ENCODE measurements at regions not wholly inside any gene's neighbourhood (a gene's known extent, or its start where the extent isn't known, plus 50 kb on each side); places are given as distances from the start of the nearest gene placed in this dataset.
"Not testable (repeated sequence)": the region's sequence is repeated elsewhere in the genome, so short reads cannot be mapped to it uniquely, and the experiment has no call there.

DNA sequence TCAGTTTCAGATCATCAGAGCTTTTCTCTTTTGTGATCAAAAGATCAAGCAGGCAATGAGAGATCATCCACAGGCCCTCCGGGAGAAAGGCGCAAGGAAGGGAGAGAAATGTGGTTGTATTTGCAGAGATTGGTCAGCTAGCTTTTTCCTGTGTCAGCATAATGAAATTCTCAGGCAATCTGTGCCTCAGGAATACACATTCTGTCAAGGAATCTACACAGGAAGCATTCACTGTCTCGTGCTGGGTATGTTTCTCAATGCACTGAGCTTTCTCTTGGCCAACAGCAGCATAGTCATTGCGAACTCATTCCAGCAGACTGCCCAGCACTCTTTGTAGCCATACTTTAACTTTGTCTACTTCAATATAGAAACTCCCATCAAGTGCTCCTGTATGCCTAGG, 413.7 kb downstream of the PPP3CA start:
- Mint-ChIP-seq H3K27ac (no peak overlapping the region), H3K27me3 (ENCODE audit: low read depth) (peaks cover 17% of the 10 kb centered on the region), H3K9me3 (no peaks in the 10 kb centered on the region), H3K4me1 (ENCODE audit: low read depth) (peaks cover 6% of the 10 kb centered on the region), H3K4me3 (no peak overlapping the region), H3K36me3 (ENCODE audit: low read depth) (no peaks in the 10 kb centered on the region)

DNA sequence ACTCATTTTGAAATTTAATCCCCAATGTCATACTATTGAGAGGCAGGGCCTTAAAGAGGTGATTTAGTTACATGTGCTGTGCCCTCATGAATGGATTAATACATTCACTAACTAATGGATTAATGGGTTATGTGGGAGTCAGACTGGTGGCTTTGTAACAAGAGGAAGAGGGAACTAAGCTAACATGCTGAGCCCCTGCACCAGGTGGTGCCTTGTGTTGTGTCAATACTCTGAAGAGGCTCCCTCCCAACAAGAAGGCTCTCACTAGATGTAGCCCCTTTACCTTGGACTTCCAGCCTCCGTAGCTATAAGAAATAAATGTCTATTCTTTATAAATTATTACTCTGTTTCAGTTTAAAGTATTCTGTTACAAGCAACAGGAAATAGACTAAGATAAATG, 411.9 kb upstream of the EMCN start:
- Mint-ChIP-seq H3K9me3 (no peaks in the 10 kb centered on the region), H3K4me1 (ENCODE audit: low read depth) (peaks cover 6% of the 10 kb centered on the region), H3K4me3 (no peak overlapping the region), H3K27ac (no peak overlapping the region), H3K36me3 (ENCODE audit: low read depth) (no peaks in the 10 kb centered on the region), H3K27me3 (ENCODE audit: low read depth) (peaks cover 12% of the 10 kb centered on the region)

DNA sequence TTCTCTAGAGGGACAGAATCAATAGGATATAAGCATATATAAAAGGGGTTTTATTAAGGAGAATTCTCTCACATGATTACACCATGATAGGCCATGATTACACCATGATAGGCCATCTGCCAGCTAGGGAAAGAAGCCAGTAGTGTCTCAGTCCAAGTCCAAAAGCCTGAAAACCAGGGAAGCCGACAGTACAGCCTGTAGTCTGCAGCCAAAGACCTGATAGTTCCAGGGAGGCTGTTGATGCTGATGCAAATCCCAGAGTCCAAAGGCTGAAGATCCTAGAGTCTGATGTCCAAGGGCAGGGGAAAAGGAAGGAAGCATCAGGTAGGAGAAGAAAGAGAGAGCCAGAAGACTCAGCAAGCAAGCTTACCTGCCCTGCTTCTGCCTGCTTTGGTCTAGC, 411.3 kb upstream of the EMCN start:
- Mint-ChIP-seq H3K27ac (no peak overlapping the region), H3K4me1 (ENCODE audit: low read depth) (peaks cover 6% of the 10 kb centered on the region), H3K4me3 (no peak overlapping the region), H3K9me3 (peaks cover 4% of the 10 kb centered on the region), H3K36me3 (ENCODE audit: low read depth) (no peaks in the 10 kb centered on the region), H3K27me3 (ENCODE audit: low read depth) (peaks cover 15% of the 10 kb centered on the region)

DNA sequence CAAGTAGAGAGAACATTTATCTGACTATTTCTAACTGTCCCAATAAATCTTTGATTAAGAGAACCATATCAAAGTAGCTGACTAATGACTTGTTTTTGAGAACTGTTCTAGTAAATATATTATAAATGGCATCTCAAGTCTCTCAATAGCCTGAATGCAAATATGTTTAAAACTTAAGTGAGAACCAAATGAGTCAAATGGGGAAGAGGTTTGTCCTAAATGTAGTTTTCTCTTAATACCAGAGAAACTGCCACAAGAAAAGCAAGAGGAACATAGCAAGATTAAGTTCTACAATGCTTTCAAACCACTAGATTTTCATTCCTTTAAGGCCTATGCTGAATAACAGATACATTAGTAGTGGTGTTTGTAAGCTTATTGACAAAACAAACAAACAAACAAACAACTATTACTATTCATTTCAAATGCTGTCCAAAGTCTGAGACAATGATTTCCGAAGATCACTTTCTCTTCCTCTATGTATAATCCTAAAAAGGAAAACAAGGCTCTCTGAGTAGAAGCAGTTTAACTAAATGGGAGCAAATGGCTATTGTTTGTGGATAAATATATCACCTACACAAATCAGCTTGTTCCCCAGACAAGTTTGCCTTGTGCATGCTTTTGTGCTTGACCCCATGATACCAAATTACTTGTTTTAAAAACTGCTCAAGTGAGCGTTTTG, 408.4 kb upstream of the EMCN start:
- H3K27me3 Mint-ChIP-seq (ENCODE audit: low read depth) = peaks cover 15% of the 10 kb centered on the region
- no peaks in the 10 kb centered on the region for H3K4me1 Mint-ChIP-seq (ENCODE audit: low read depth)

DNA sequence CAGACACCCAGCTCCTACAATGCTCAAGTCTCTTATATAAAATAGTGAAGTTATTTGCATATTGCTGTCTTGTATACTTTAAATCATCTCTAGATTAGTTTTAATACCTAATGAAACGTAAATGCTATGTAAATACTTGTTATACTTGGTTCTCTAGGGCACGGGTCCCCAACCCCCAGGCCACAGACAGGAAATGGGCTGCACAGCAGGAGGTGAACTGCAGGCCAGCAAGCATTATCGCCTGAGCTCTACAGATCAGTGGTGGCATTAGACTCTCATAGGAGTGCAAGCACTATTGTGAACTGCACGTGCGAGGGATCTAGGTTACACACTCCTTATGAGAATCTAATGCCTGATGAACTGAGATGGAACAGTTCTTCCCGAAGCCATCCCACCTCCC, 395.9 kb upstream of the EMCN start:
- peaks cover 5% of the 10 kb centered on the region for H3K9me3 Mint-ChIP-seq
- no peaks in the 10 kb centered on the region for H3K36me3 Mint-ChIP-seq (ENCODE audit: low read depth)
- H3K4me1 Mint-ChIP-seq (ENCODE audit: low read depth) = no peaks in the 10 kb centered on the region
- no peak overlapping the region for H3K27ac Mint-ChIP-seq
- H3K27me3 Mint-ChIP-seq (ENCODE audit: low read depth) = peaks cover 33% of the 10 kb centered on the region
- no peak overlapping the region for H3K4me3 Mint-ChIP-seq

More for the DNA sequence above, 408.4 kb upstream of the EMCN start:
- H3K4me3 Mint-ChIP-seq = no peak overlapping the region
- H3K36me3 Mint-ChIP-seq (ENCODE audit: low read depth) = no peaks in the 10 kb centered on the region
- H3K27ac Mint-ChIP-seq = no peak overlapping the region
- H3K9me3 Mint-ChIP-seq = peaks cover 4% of the 10 kb centered on the region

DNA sequence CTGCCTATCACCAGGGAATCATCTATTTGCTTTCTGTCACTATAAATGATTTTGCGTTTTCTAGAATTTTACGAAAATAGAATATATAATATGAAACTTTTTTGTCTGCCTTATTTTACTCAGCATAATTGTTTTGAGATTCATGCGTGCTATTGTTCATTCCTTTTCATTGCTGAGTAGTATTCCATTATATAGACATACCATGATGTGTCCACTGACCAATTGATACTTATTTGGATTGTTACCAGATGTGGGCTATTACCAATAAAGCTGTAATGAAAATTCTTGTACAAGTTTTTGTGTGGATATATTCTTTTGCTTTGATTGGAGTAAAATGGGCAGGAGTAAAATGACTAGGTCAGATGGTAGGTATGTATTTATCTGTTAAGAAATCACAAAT, 390.7 kb upstream of the EMCN start:
- H3K27me3 Mint-ChIP-seq (ENCODE audit: low read depth) = peaks cover 53% of the 10 kb centered on the region
- no peak overlapping the region for H3K27ac Mint-ChIP-seq
- peaks cover 1% of the 10 kb centered on the region for H3K9me3 Mint-ChIP-seq
- no peaks in the 10 kb centered on the region for H3K4me1 Mint-ChIP-seq (ENCODE audit: low read depth)
- no peaks in the 10 kb centered on the region for H3K36me3 Mint-ChIP-seq (ENCODE audit: low read depth)
- H3K4me3 Mint-ChIP-seq = no peak overlapping the region

DNA sequence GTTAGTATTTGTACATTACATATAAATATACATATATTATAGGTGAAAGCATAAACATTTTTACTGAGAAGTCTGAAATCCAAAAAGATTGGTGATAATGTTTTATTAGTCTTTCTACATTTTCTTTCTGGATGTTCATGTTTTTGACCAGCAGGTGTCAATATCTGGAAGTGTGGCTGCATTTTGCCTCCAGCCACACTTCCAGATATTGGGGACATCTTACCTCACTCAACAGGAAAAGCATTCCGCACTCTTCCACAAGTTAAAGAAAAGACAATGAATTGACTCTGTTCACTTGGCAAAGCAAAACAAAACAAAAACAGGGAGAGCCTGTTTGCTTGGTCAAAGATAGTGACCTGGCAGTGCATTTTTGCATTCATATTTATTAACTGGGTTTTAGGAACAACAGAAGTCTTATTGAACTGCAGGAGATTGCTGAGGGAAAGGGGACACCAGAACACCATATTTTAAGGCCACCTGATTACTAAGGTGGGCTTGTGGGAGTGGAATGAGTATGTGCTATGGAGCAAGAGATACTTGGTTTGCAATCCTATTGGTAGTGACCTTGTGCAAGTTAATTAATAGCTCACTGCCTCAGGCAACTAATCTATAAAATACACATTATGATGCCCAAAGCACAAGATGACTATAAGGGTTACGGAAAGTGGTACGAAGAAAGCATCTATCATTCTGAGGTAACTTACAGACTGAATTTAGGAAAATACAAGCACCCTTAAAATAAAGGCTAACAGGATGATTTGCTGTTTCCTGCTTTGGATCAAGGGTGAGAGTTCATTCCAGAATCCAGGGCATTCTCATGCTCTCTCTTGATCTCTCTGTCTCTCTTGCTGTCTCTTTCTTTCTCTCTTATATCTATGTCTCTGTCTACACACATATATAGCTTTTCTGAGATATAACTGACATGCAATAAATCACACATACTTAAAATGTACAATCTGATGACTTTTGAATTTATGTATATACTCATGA, 389.9 kb upstream of the EMCN start:
- Mint-ChIP-seq H3K27ac (no peak overlapping the region), H3K36me3 (ENCODE audit: low read depth) (no peaks in the 10 kb centered on the region), H3K27me3 (ENCODE audit: low read depth) (peaks cover 61% of the 10 kb centered on the region)

DNA sequence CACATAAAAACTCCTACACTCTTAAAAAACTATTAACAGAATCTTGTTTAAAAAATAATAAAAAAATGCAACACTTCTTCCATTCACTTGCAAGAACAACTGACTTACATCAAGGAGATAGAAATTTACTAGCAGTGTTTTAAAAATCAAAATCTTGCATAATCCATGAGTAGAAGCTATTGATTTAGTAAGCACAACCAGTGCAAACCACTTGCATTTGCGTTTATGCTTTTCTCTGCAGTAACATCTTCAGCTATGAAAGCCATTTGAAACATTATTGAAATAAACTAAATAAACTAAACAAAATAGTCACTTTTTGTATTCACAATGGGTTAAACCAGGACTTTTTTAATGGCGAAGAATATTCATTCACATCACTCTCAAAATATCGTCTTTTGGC, 389.2 kb upstream of the EMCN start:
- no peaks in the 10 kb centered on the region for H3K4me1 Mint-ChIP-seq (ENCODE audit: low read depth)
- H3K4me3 Mint-ChIP-seq = no peak overlapping the region
- peaks cover 66% of the 10 kb centered on the region for H3K27me3 Mint-ChIP-seq (ENCODE audit: low read depth)
- H3K36me3 Mint-ChIP-seq (ENCODE audit: low read depth) = no peaks in the 10 kb centered on the region
- no peak overlapping the region for H3K27ac Mint-ChIP-seq
- peaks cover 4% of the 10 kb centered on the region for H3K9me3 Mint-ChIP-seq

More for the DNA sequence above, 389.9 kb upstream of the EMCN start:
- H3K4me3 Mint-ChIP-seq = no peak overlapping the region
- H3K9me3 Mint-ChIP-seq = peaks cover 4% of the 10 kb centered on the region
- H3K4me1 Mint-ChIP-seq (ENCODE audit: low read depth) = no peaks in the 10 kb centered on the region

DNA sequence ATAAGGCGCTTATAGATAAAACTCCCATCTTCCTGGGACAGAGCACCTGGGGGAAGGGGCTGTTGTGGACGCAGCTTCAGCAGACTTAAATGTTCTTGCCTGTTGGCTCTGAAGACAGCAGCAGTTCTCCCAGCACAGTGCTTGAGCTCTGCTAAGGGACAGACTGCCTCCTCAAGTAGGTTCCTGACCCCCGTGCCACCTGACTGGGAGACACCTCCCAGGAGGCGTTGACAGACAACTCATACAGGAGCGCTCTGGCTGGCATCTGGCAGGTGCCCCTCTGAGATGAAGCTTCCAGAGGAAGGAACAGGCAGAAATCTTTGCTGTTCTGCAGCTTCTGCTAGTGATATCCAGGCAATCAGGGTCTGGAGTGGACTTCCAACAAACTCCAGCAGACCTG, 383.1 kb upstream of the EMCN start:
- H3K27ac Mint-ChIP-seq; H3K9me3 Mint-ChIP-seq; H3K4me3 Mint-ChIP-seq; H3K36me3 Mint-ChIP-seq (ENCODE audit: low read depth); H3K4me1 Mint-ChIP-seq (ENCODE audit: low read depth): not testable (repeated sequence)
- H3K27me3 Mint-ChIP-seq (ENCODE audit: low read depth) = peaks cover 45% of the 10 kb centered on the region

DNA sequence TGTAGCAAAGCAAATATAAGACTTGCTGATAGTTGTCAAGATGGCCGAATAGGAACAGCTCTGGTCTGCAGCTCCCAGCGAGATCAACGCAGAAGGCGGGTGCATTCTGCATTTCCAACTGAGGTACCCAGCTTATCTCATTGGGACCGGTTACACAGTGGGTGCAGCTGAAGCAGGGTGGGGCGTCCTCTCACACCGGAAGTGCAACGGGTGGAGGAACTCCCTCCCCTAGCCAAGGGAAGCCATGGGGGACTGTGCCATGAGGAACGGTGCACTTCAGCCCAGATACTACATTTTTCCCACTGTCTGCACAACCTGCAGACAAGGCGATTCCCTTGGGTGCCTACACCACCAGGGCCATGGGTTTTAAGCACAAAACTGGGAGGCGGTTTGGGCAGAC, 382.3 kb upstream of the EMCN start:
- Mint-ChIP-seq H3K27me3 (ENCODE audit: low read depth) (peaks cover 39% of the 10 kb centered on the region), H3K36me3 (ENCODE audit: low read depth) (peaks cover 4% of the 10 kb centered on the region), H3K4me3 (no peak overlapping the region), H3K9me3 (peaks cover 6% of the 10 kb centered on the region), H3K4me1 (ENCODE audit: low read depth) (peaks cover 12% of the 10 kb centered on the region), H3K27ac (no peak overlapping the region)

DNA sequence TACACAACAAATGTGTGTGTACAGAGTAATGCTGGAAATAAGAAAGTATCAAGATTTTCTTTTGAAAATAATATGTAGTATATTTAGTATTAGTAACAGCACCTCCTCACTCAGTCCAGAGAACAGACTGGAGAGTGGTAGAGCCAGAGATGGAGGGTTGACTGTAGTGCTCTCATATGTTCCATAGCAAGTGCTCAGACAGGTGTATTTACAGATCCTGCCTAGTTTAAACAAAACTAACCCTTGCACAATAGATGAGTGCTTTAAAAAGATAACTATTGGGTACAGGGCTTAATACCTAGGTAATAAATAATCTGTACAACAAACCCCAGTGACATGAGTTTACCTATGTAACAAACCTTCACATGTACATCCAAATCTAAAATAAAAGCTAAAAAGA, 381.0 kb upstream of the EMCN start:
- H3K27me3 Mint-ChIP-seq (ENCODE audit: low read depth) = peaks cover 27% of the 10 kb centered on the region
- H3K27ac Mint-ChIP-seq = no peak overlapping the region
- H3K4me1 Mint-ChIP-seq (ENCODE audit: low read depth) = peaks cover 15% of the 10 kb centered on the region
- H3K9me3 Mint-ChIP-seq = peaks cover 6% of the 10 kb centered on the region
- peaks cover 5% of the 10 kb centered on the region for H3K36me3 Mint-ChIP-seq (ENCODE audit: low read depth)
- no peak overlapping the region for H3K4me3 Mint-ChIP-seq

DNA sequence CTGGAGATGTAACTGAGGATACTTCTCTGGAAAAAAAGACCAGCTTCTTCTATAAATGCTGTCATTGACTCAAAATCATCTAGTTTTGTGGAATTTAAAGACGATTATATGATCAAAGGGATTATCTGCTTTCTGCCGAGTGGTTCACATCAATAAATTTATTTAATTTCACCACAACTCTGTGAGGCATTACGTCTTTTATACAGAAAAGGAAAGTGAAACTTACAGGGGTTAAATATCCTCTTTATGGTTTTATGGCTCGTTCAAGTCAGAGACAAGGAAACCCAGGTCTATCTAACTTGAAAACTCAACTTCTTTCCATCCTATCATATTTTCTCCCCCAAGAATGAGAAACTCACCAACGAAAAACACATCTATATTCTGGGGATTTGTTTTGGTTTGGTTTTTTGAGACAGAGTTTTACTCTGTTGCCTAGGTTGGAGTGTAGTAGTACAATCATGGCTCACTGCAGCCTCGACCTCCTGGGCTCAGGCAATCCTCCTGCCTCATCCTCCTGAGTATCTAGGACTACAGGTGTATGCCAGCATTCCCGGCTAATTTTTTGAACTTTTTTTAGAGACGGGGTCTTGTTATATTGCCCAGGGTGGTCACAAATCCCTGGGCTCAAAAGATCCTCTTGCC, 377.9 kb upstream of the EMCN start:
- H3K9me3 Mint-ChIP-seq = peaks cover 9% of the 10 kb centered on the region
- peak overlapping the region; percentile 83 for H3K27ac Mint-ChIP-seq
- H3K4me3 Mint-ChIP-seq = peak overlapping the region; percentile 82

DNA sequence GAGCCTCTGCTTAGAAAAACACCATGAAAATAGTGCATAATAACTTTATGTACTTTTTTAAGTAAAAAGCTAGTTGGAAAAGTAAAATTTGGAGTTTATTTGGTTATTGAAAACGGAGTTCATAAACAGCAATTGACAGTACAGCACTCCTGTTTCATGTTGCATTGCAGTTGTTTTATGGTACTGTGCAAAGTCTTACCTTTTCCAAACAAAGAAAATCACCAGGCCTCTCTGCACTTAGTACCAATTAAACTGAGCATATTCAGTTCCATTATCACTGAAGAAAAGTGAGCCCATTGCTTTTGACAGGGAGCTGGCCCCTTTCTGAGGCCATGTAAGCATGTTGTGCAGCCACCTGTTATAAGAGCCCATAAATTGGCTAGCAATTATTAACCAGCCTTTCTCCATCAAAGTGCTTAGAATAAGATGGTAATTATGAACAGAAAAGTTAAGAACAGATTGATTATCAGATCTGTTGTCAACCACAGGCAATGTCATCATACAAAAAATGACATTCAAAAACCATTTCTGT, 376.6 kb upstream of the EMCN start:
- H3K27me3 Mint-ChIP-seq (ENCODE audit: low read depth) = peaks cover 9% of the 10 kb centered on the region
- H3K4me3 Mint-ChIP-seq = no peak overlapping the region
- no peak overlapping the region for H3K27ac Mint-ChIP-seq
- peaks cover 5% of the 10 kb centered on the region for H3K36me3 Mint-ChIP-seq (ENCODE audit: low read depth)
- peaks cover 15% of the 10 kb centered on the region for H3K4me1 Mint-ChIP-seq (ENCODE audit: low read depth)
- H3K9me3 Mint-ChIP-seq = peaks cover 15% of the 10 kb centered on the region

More for the DNA sequence above, 377.9 kb upstream of the EMCN start:
- Mint-ChIP-seq H3K27me3 (ENCODE audit: low read depth) (peaks cover 5% of the 10 kb centered on the region), H3K36me3 (ENCODE audit: low read depth) (peaks cover 5% of the 10 kb centered on the region), H3K4me1 (ENCODE audit: low read depth) (peaks cover 15% of the 10 kb centered on the region)

DNA sequence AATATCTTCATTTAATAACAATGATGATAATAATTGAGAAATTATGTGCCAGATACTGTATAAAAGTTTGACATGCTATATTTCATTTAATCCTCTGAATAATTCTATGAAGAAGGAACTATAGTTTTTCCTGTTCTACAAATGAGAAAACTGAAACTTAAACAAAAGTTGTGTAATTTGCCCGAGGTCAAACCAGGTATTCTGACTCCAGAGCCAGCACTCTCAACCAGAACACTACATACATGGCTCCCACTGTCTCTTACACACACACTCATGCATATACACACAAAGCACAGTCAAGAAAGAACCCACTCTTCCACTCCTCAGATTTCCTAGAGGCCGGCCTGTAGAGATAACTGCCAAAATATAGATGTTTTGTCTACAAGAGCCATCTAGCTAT, 374.0 kb upstream of the EMCN start:
- no peak overlapping the region for H3K27ac Mint-ChIP-seq
- peaks cover 5% of the 10 kb centered on the region for H3K36me3 Mint-ChIP-seq (ENCODE audit: low read depth)
- H3K4me3 Mint-ChIP-seq = no peak overlapping the region
- peaks cover 20% of the 10 kb centered on the region for H3K9me3 Mint-ChIP-seq
- peaks cover 13% of the 10 kb centered on the region for H3K27me3 Mint-ChIP-seq (ENCODE audit: low read depth)
- H3K4me1 Mint-ChIP-seq (ENCODE audit: low read depth) = peaks cover 15% of the 10 kb centered on the region
